Type B pancreatic cell (in vitro differentiated cells): ENCODE measurements at regions not wholly inside any gene's neighbourhood (a gene's known extent, or its start where the extent isn't known, plus 50 kb on each side); places are given as distances from the start of the nearest gene placed in this dataset.

Source experiments
- DNase-seq: peaks from one replicate; pipeline ENCODE4 v3.0.0; 2021; ENCODE audit warnings: mixed read lengths; ENCODE audit not compliant: unreplicated experiment; ENCODE audit errors: extremely low spot score
- H3K27ac Mint-ChIP-seq: 2 replicates; pipeline ENCODE4 v1.8.0; 2021; ENCODE audit warnings: mild to moderate bottlenecking, mixed read lengths
- H3K27me3 Mint-ChIP-seq: 2 replicates; pipeline ENCODE4 v1.8.0; 2021; ENCODE audit warnings: mixed read lengths
- H3K36me3 Mint-ChIP-seq: 2 replicates; pipeline ENCODE4 v1.8.0; 2021; ENCODE audit warnings: mixed read lengths
- H3K4me1 Mint-ChIP-seq: one replicate; pipeline ENCODE4 v1.8.0; 2021; ENCODE audit warnings: mixed read lengths; ENCODE audit not compliant: unreplicated experiment
- H3K4me3 Mint-ChIP-seq: 2 replicates; pipeline ENCODE4 v1.8.0; 2021; ENCODE audit warnings: mild to moderate bottlenecking, mixed read lengths
- H3K9me3 Mint-ChIP-seq: 2 replicates; pipeline ENCODE4 v1.8.0; 2021; ENCODE audit warnings: mixed read lengths
- CTCF ChIP-seq: fragments of 200-600 bp; sonication (generic); conservative IDR thresholded peaks from 2 replicates; pipeline ENCODE4 v1.5.0; 2021; ENCODE audit warnings: antibody characterized with exemption, mild to moderate bottlenecking

- H3K27me3 Mint-ChIP-seq: peaks cover 5% of the 10 kb centered on the region
- peaks cover 5% of the 10 kb centered on the region for H3K4me1 Mint-ChIP-seq
- no peak for TF ChIP-seq CTCF
- H3K27ac Mint-ChIP-seq: no peak overlapping the region
- H3K36me3 Mint-ChIP-seq: no peaks in the 10 kb centered on the region
- no peak for DNase-seq
- H3K9me3 Mint-ChIP-seq: no peaks in the 10 kb centered on the region
- H3K4me3 Mint-ChIP-seq: no peak overlapping the region
These were observed 683.9 kb upstream of the TMEM132C start for GRCh38 chr12:127583041-127583440.

- no peaks in the 10 kb centered on the region for H3K9me3 Mint-ChIP-seq
- TF ChIP-seq CTCF: no peak
- H3K27ac Mint-ChIP-seq: no peak overlapping the region
- H3K4me1 Mint-ChIP-seq: peaks cover 34% of the 10 kb centered on the region
- H3K27me3 Mint-ChIP-seq: peaks cover 15% of the 10 kb centered on the region
- H3K36me3 Mint-ChIP-seq: no peaks in the 10 kb centered on the region
- H3K4me3 Mint-ChIP-seq: no peak overlapping the region
- DNase-seq: no peak
These were observed 678.7 kb upstream of the TMEM132C start for GRCh38 chr12:127588249-127588648.

- Mint-ChIP-seq H3K27ac (no peak overlapping the region), H3K36me3 (no peaks in the 10 kb centered on the region), H3K4me3 (no peak overlapping the region), H3K9me3 (no peaks in the 10 kb centered on the region), H3K27me3 (peaks cover 15% of the 10 kb centered on the region), H3K4me1 (peaks cover 43% of the 10 kb centered on the region)
- no peak for DNase-seq
- TF ChIP-seq CTCF: no peak
These were observed 677.4 kb upstream of the TMEM132C start for GRCh38 chr12:127589541-127589940.

DNA sequence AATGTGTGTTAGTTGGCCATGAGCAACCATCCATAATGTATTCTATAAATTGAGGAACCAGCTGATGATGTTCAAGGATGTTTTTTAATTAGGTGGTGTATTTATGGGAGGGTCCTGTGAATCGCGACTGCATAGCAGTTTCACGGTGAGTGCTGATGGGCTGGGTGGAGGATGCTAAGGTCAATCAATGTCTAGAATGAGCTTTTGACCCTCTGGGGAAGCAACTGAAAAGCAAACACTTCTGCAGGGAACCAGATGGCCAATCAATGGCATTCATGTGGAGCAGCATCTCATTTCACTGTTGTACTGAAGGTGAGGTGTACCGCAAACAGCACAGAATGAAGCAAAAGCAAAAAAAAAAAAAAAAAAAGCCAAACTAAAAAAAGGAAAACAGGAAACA is 676.1 kb upstream of the TMEM132C start:
- H3K27me3 Mint-ChIP-seq: peaks cover 15% of the 10 kb centered on the region
- TF ChIP-seq CTCF: no peak
- H3K4me3 Mint-ChIP-seq: no peak overlapping the region
- no peaks in the 10 kb centered on the region for H3K36me3 Mint-ChIP-seq
- H3K9me3 Mint-ChIP-seq: no peaks in the 10 kb centered on the region
- H3K27ac Mint-ChIP-seq: no peak overlapping the region
- no peak for DNase-seq
- H3K4me1 Mint-ChIP-seq: peaks cover 51% of the 10 kb centered on the region

GRCh38 chr12:127592245-127592644 is 674.7 kb upstream of the TMEM132C start:
- no peaks in the 10 kb centered on the region for H3K36me3 Mint-ChIP-seq
- no peak for DNase-seq
- peaks cover 15% of the 10 kb centered on the region for H3K27me3 Mint-ChIP-seq
- TF ChIP-seq CTCF: no peak
- H3K27ac Mint-ChIP-seq: no peak overlapping the region
- H3K4me3 Mint-ChIP-seq: no peak overlapping the region
- H3K9me3 Mint-ChIP-seq: no peaks in the 10 kb centered on the region
- H3K4me1 Mint-ChIP-seq: peaks cover 51% of the 10 kb centered on the region

DNA sequence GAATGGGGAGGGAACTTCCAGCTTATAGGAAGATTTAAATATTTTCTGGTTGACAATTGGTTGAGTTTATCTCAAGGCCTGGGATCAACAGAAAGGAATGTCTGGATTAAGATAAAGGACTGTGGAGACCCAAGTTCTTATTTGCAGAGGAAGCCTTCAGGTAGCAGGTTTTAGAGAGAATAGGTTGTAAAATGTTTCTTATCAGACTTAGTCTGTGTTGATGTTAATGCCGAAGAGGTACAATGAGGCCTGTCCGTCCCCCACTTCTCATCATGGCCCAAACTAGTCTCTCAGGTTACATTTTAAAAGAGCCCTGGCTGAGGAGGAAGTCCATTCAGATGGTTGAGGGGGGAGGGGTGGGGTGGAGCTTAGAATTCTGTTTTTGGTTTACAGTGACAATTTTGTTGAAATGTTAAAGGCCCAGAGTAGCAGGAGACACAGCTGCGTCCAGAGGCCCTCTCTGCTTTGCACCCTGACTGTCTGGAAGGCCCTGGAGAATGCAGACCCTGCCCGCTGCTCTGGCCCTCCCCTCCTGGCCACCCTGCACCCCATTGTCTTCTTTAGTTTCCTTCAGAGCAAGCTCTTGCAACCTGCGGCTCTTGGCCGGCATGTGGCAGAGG is 672.5 kb upstream of the TMEM132C start:
- no peaks in the 10 kb centered on the region for H3K9me3 Mint-ChIP-seq
- H3K4me1 Mint-ChIP-seq: peaks cover 40% of the 10 kb centered on the region
- no peaks in the 10 kb centered on the region for H3K36me3 Mint-ChIP-seq
- H3K4me3 Mint-ChIP-seq: no peak overlapping the region
- DNase-seq: no peak
- no peak for TF ChIP-seq CTCF
- H3K27ac Mint-ChIP-seq: no peak overlapping the region
- H3K27me3 Mint-ChIP-seq: peaks cover 8% of the 10 kb centered on the region
